HG03575 (cell line): ENCODE measurements at regions not wholly inside any gene's neighbourhood (a gene's known extent, or its start where the extent isn't known, plus 50 kb on each side); places are given as distances from the start of the nearest gene placed in this dataset.

Experiments
- ATAC-seq: cut with Tn5 transposase; IDR thresholded peaks from one replicate; pipeline ENCODE4 v1.9.1; 2021; ENCODE audit not compliant: unreplicated experiment, insufficient number of reproducible peaks, low FRiP score; ENCODE audit errors: extremely low read depth

GRCh38 chr11:41836431-41836830, 377.0 kb upstream of the LRRC4C start:
- ATAC-seq: no peak

- ATAC-seq: no peak
Observed at GRCh38 chr11:41842673-41843072, 383.2 kb upstream of the LRRC4C start.

GRCh38 chr11:41845066-41845465, 385.6 kb upstream of the LRRC4C start:
- no peak for ATAC-seq

GRCh38 chr11:41848349-41848748, 388.9 kb upstream of the LRRC4C start:
- ATAC-seq: no peak

GRCh38 chr11:41849250-41849649, 389.8 kb upstream of the LRRC4C start:
- ATAC-seq: no peak

- no peak for ATAC-seq
Observed at GRCh38 chr11:41851743-41852142, 392.3 kb upstream of the LRRC4C start.

- ATAC-seq: no peak
Observed at GRCh38 chr11:41861838-41862237, 402.4 kb upstream of the LRRC4C start.

GRCh38 chr11:41866525-41866924, 407.1 kb upstream of the LRRC4C start:
- no peak for ATAC-seq

GRCh38 chr11:41868606-41869005, 409.2 kb upstream of the LRRC4C start:
- ATAC-seq: no peak

GRCh38 chr11:41872426-41872825, 413.0 kb upstream of the LRRC4C start:
- ATAC-seq: no peak

GRCh38 chr11:41872870-41873269, 413.4 kb upstream of the LRRC4C start:
- ATAC-seq: no peak

GRCh38 chr11:41878095-41878494, 418.6 kb upstream of the LRRC4C start:
- no peak for ATAC-seq

- no peak for ATAC-seq
Observed at GRCh38 chr11:41879214-41879613, 419.8 kb upstream of the LRRC4C start.

GRCh38 chr11:41895081-41895480, 435.6 kb upstream of the LRRC4C start:
- ATAC-seq: no peak

GRCh38 chr11:41897991-41898390, 438.5 kb upstream of the LRRC4C start:
- ATAC-seq: no peak

GRCh38 chr11:41917900-41918299, 458.4 kb upstream of the LRRC4C start:
- no peak for ATAC-seq

GRCh38 chr11:41920374-41920773, 460.9 kb upstream of the LRRC4C start:
- ATAC-seq: no peak

GRCh38 chr11:41921746-41922390, 462.4 kb upstream of the LRRC4C start:
- no peak for ATAC-seq

GRCh38 chr11:41926339-41926738, 466.9 kb upstream of the LRRC4C start:
- ATAC-seq: no peak

- no peak for ATAC-seq
Observed at GRCh38 chr11:41935241-41935640, 475.8 kb upstream of the LRRC4C start.

GRCh38 chr11:41935795-41936194, 476.3 kb upstream of the LRRC4C start:
- ATAC-seq: no peak
